ENCODE measurements at regions not wholly inside any gene's neighbourhood (a gene's known extent, or its start where the extent isn't known, plus 50 kb on each side); places are given as distances from the start of the nearest gene placed in this dataset.
"Not testable (repeated sequence)": the region's sequence is repeated elsewhere in the genome, so short reads cannot be mapped to it uniquely, and the experiment has no call there.

DNA sequence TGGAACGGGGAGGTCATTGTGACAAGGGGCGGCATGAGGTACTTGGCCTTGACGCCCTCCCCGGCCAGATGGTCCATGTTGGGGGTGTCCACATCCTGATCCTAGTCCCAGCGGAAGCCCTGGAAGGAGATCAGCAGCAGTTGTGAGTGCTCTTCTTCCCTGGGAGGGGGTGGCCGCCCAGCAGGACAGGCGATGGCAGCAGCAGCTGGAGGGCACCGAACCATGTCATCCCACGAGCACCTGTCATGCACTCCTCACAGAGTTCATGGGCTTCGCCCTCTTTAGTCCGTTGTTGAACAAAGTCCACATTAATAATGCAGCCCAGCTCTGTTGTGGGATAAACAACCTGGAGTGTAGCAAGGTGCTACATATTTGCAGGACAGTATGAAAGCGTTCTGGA is 130.7 kb downstream of the UNC93B1 start:
- DNase-seq, result not testable (repeated sequence)

GRCh38 chr11:67871168-67871567 is 132.7 kb downstream of the UNC93B1 start:
- DNase-seq, result not testable (repeated sequence)

DNA sequence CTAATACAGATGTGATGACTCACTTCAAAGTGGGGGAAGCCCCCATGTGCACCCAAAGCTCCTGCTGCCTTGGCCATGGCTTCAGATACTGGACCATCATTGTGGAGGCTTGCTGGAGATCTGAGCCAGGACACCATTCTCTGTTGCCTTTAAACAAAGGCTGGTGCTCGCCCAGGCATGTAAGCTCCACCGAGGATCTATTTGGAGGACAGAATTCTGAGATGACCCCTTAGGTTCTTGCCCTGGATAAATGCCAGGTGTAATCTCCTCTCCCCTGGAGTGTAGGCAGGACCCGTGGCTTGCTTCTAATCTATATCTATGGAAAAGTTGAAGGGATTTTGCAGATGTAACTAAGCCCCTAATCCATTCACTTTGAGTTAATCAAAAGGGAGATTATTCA is 141.0 kb downstream of the UNC93B1 start:
- not testable (repeated sequence) for DNase-seq

DNA sequence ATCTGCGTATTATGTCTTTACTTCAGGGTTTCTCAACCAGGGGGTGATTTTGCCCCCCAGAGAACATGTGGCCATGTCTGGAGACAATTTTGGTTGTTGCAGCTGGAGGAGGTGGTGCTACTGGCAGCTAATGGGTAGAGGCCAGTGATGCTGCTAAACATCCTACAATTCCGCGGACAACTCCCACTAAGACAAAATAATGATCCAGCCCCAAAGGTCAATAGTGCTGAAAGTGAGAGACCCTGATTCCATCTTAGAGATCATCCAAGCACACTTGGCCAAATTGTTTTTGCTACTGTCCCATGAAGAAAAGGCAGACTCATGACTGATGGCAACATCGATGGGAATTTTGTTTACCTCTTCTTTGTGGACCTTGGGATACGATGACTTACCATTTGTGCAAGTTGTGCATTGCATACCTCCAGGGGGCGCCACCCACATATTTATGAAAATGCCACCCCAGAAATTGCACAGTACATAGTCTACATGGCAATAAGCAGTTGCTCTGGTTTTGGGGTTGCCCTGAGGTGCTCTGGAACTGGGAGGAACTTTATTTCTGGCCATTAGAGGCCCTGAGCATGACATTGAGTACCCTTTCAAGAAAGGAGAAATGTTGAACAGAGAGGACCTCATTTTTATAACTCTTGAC is 144.3 kb downstream of the UNC93B1 start:
- DNase-seq, result peak; percentile 33

GRCh38 chr11:67850747-67851146 is 153.2 kb downstream of the UNC93B1 start:
- DNase-seq, result not testable (repeated sequence)

DNA sequence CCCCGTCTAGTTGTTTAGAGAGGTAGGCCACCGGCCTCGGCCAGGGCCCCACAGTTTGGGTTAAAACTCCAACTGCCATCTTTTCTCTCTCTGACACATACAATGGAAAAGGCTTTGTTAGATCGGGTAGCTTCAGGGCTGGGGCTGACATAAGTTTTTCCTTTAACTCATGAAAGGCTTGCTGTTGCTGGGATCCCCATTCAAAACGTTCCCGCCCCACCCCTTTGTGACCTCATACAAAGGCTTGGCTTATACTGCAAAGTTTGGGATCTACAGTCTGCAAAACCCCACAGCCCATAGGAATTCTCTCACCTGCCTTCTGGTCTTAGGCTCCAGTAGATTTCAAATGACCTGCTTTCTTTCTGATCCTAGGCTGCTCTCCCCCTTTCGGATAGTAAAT is 154.1 kb downstream of the UNC93B1 start:
- not testable (repeated sequence) for DNase-seq

DNA sequence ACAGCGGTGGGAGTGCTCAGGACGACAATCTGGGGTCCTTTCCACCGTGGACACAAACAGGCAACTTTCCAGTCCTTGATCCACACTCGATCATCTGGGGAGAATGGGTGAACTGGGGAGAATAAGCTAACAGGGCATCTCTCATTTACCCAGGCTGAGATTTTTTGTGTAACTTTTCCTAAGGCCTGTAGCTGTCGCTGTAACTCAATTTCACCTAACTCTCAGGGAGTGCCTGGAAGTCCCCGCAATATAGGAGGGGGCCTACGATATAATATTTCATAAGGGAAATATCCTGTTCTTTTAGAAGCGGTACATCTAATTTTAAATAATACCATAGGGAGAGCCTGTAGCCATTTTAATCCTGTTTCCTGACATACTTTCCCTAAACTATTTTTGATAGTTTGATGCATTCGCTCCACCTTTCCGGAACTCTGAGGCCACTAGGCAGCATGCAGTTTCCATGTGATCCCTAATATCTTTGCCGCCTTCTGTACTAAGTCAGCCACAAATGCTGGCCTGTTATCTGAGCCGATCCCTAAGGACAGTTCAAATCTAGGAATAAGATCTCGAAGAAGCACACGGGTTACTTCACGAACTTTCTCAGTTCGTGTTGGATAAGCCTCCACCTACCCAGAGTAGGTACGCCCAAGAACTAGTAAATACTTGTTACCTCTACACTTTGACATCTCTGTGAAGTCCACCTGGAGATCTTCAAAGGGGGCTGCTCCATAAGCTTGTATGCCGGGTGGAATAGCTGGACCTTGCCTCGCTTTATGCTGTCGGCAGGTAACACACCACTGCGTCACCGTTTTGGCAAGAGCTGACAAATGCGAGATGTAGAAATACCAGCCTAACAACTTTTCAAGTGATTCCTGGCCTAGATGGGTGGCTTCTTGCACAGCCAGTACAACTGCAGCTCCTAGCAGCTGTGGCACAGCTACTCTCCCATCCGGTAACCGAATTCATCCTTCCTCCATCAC is 155.7 kb downstream of the UNC93B1 start:
- not testable (repeated sequence) for DNase-seq

- not testable (repeated sequence) for DNase-seq
These were observed 157.6 kb downstream of the UNC93B1 start for GRCh38 chr11:67846303-67846702.

DNA sequence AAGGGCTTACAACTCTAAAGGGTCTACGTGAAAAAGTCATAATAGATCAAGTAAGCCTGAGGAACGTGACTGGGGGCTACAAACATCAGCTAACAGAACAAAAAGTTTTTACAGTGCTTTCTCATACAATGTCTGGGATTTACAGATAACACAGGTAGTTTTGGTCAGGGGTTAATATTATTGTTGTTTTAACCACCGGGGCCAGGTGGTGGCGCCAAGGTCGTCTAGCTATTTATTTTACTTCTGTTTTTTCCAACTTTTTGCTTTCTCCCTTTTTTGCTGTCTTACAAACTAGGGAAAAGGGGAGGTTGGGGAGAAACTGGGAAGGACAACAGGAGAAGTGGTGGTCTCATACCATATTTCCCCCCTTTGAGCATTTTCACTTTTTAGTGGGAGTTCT is 158.6 kb downstream of the UNC93B1 start:
- DNase-seq, result not testable (repeated sequence)

DNA sequence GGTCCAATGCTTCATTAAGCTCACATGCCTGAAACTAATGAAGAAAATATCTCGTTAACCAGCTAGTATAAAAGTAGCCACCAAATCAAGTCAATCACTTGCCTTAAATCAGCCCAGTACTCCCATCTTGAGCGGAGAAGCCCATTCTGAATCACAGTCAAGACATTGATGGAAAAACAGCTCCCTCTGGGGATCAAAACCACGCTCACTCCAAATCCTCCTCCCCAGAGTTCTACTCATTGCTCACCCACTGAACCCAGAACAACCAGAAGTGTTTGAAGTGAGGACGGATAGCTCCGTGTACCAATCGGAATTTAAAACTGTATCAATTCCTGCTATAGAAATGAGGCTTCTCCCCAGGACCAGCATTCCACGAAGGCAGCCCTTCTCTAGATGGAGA is 163.3 kb downstream of the UNC93B1 start:
- not testable (repeated sequence) for DNase-seq

DNA sequence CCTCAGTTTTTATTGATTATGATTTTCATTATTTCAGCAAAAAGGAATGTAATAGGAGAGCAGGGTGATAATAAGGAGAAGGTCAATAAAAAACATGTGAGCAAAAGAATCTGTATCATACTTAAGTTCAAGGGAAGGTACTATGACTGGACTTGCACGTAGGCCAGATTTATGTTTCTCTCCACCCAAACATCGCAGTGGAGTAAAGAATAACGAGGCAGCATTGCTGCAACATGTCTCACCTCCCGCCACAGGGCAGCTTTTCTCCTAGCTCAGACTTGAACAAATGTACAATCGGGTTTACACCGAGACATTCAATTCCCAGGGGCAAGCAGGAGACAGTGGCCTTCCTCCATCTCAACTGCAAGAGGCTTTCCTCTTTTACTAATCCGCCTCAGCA is 155.7 kb upstream of the ALDH3B2 start:
- DNase-seq, result not testable (repeated sequence)

DNA sequence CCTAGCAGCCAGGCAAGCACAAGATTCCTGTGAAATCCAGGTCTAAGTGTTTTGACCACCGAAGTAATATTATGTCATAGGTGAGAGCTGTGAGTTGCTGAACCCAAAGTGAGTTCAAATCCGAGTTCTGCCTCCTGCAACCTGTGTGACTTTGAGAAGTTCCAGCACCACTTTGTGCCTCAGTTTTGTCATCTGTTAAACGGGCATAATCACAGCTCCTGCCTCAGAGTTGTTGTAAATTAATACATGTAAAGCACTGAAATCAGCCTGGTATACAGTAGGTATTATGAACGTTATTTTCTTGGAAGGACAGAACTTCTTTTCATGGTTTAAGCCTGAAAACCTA is 152.5 kb upstream of the ALDH3B2 start:
- not testable (repeated sequence) for DNase-seq

- peak; percentile 97 for DNase-seq
These were observed 151.9 kb upstream of the ALDH3B2 start for GRCh38 chr11:67826028-67826950.

- DNase-seq, result not testable (repeated sequence)
These were observed 150.4 kb upstream of the ALDH3B2 start for GRCh38 chr11:67824861-67825260.

DNA sequence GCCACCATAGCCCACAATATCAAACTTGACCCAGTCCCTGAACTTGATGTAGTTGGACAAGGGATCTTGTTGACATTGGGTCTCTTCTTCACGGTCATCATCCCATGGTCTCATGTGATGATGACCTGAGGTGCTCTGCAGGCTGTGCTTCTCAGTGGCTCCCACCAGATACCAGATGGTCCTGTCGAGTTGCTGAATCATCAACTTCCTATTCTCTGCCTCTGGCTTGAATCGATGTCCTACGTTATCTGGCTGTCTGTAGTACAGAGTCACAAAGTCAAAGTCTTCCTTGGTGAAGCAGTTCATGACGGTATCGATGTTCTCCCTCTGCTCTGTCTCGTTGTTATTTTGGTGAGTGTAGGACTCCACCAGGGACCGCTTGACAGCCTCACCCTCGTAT is 145.7 kb upstream of the ALDH3B2 start:
- peak; percentile 48 for DNase-seq

DNA sequence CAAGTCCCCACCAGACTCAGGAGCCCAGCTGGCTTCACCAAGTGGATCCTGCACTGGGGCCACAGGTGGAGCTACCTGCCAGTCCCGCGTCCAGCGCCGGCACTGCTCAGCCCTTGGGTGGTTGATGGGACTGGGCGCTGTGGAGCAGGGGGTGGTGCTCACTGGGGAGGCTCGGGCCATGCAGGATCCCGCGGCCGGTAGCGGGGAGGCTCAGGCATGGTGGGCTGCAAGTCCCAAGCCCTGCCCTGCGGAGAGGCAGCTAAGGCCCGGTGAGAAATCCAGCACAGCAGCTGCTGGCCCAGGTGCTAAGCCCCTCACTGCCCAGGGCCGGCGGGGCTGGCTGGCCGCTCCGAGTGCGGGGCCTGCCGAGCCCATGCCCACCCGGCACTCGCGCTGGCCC is 143.1 kb upstream of the ALDH3B2 start:
- DNase-seq, result not testable (repeated sequence)

- not testable (repeated sequence) for DNase-seq
These were observed 134.9 kb upstream of the ALDH3B2 start for GRCh38 chr11:67809301-67809700.

DNA sequence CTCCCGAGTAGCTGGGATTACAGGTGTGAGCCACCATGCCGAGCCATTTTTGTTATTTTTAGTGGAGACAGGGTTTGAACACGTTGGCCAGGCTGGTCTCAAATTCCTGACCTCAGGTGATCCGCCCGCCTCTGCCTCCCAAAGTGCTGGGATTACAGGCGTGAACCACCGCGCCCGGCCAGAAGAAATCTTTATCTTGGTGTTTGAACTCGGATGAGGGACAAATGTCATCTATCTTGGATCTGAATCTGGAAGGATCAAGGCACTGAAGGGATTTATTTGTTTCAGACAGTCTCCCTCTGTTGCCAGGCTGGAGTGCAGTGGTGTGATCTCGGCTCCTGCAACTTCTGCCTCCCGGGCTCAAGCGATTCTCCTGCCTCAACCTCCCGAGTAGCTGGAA is 133.5 kb upstream of the ALDH3B2 start:
- not testable (repeated sequence) for DNase-seq

GRCh38 chr11:67806728-67807235 is 132.4 kb upstream of the ALDH3B2 start:
- not testable (repeated sequence) for DNase-seq

DNA sequence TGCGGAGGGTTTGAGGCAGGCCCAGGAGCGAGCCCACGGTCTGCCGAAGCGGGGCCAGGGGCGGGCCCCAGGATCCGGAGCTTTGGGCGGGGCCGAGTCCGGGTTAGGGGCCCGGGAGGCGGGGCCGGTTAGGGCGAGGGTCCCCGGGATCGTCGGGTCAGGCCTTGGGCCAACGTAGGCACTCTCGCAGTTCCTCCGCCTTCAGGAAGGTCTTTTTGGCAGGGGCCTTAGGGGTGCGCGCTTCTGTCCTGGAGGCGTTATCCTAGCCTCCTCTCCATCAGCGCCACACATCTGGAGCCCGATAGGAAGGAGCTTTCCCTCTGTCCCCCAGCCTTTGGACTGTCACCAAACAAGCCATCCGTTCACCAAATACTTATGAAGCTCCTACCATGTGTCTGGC is 131.8 kb upstream of the ALDH3B2 start:
- not testable (repeated sequence) for DNase-seq

DNA sequence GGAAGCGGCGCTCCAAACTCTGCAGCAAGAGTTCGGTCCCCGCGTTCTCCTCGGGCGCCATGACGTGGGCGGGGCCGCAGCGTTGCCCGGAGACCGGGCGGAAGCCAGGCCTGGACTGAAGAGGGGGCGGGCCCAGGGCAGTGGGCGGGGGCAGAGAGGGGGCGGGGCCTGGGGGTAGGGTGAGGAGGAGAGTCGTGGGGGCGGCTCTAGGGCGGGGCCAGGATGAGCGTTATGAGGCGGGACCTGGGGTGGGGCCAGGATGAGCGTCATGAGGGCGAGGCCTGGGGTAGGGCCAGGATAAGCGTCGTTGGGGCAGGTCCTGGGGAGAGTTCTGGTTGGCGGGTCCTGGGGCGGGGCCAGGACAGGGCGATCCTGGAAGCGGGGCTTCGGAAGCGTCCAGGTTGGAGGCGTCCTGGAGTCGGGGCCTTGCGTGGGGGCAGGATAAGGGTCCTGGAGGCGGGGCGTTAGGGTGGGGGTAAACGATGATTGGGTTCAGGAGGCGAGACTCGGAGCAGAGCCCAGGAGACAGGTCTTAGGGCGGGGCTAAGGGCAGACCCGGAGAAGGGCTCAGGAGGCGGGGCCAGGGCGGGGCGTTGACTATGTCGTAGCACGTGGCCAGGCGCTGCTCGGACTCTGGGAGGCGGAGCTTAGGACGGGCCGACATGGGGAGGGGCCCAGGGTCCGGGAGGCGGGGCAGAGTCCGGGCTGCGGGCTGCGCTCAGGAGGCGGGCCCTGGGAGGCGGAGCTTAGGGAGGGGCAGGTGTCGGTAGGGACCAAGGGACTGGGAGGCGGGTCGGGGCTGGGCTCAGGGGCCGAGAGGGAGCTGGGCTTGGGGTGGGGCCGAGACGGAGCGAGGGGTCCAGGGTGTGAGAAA is 131.1 kb upstream of the ALDH3B2 start:
- peak; percentile 98 for DNase-seq

All from RPMI8226 (cell line).